LNCaP clone FGC (cell line): ENCODE measurements at regions not wholly inside any gene's neighbourhood (a gene's known extent, or its start where the extent isn't known, plus 50 kb on each side); places are given as distances from the start of the nearest gene placed in this dataset.

Experiments
- DNase-seq: peaks from one replicate; pipeline ENCODE4 v3.0.0-alpha.2; 2011; ENCODE audit warnings: low read depth
- H3K4me3 ChIP-seq: 2 replicates; pipeline ENCODE4 v1.5.1; 2011; ENCODE audit warnings: mild to moderate bottlenecking, low read depth, low read length, control low read depth
- CTCF ChIP-seq: IDR thresholded peaks from 2 replicates; pipeline ENCODE4 v1.5.1; 2012; ENCODE audit warnings: mild to moderate bottlenecking; ENCODE audit not compliant: control insufficient read depth, insufficient read depth; ENCODE audit errors: extremely low read depth

- H3K4me3 ChIP-seq, result no peak overlapping the region
- TF ChIP-seq CTCF, result no peak
- no peak for DNase-seq
These were observed 180.5 kb upstream of the PTPRD start for GRCh38 chr9:10793306-10793705.

GRCh38 chr9:10804486-10804885 lies 191.7 kb upstream of the PTPRD start:
- no peak for DNase-seq

GRCh38 chr9:10806868-10807267 lies 194.1 kb upstream of the PTPRD start:
- TF ChIP-seq CTCF, result no peak
- no peak overlapping the region for H3K4me3 ChIP-seq
- DNase-seq, result no peak

More at GRCh38 chr9:10804486-10804885, 191.7 kb upstream of the PTPRD start:
- TF ChIP-seq CTCF, result no peak
- no peak overlapping the region for H3K4me3 ChIP-seq

GRCh38 chr9:10818206-10818605 lies 205.4 kb upstream of the PTPRD start:
- TF ChIP-seq CTCF, result no peak
- no peak overlapping the region for H3K4me3 ChIP-seq
- DNase-seq, result no peak

GRCh38 chr9:10835791-10836463 lies 223.1 kb upstream of the PTPRD start:
- no peak for TF ChIP-seq CTCF
- H3K4me3 ChIP-seq, result no peak overlapping the region
- DNase-seq, result no peak

- peak; percentile 1 for DNase-seq
- H3K4me3 ChIP-seq, result no peak overlapping the region
- no peak for TF ChIP-seq CTCF
These were observed 230.3 kb upstream of the PTPRD start for GRCh38 chr9:10843151-10843550.

- H3K4me3 ChIP-seq, result no peak overlapping the region
- peak; percentile 1 for DNase-seq
- TF ChIP-seq CTCF, result peak; percentile 62
These were observed 243.0 kb upstream of the PTPRD start for GRCh38 chr9:10855847-10856246.
